ENCODE measurements at regions not wholly inside any gene's neighbourhood (a gene's known extent, or its start where the extent isn't known, plus 50 kb on each side); places are given as distances from the start of the nearest gene placed in this dataset.
"Not testable (repeated sequence)": the region's sequence is repeated elsewhere in the genome, so short reads cannot be mapped to it uniquely, and the experiment has no call there.

GRCh38 chr20:63145156-63145555 lies 70.8 kb downstream of the YTHDF1 start:
- DNase-seq = no peak

- DNase-seq = no peak
These were observed 73.0 kb downstream of the YTHDF1 start for GRCh38 chr20:63142933-63143332.

GRCh38 chr20:63141531-63141930 lies 74.4 kb downstream of the YTHDF1 start:
- DNase-seq = no peak

GRCh38 chr20:63140514-63141433 lies 75.2 kb downstream of the YTHDF1 start:
- no peak for DNase-seq

GRCh38 chr20:63139837-63140236 lies 76.1 kb downstream of the YTHDF1 start:
- DNase-seq = no peak

GRCh38 chr20:63139356-63139755 lies 76.6 kb downstream of the YTHDF1 start:
- no peak for DNase-seq

GRCh38 chr20:63138855-63139341 lies 77.0 kb downstream of the YTHDF1 start:
- no peak for DNase-seq

- no peak for DNase-seq
These were observed 78.0 kb downstream of the YTHDF1 start for GRCh38 chr20:63137851-63138415.

GRCh38 chr20:63136296-63136695 lies 79.6 kb downstream of the YTHDF1 start:
- DNase-seq = no peak

GRCh38 chr20:63135411-63135810 lies 80.5 kb downstream of the YTHDF1 start:
- DNase-seq = no peak

- not testable (repeated sequence) for DNase-seq
These were observed 81.1 kb downstream of the YTHDF1 start for GRCh38 chr20:63134711-63135361.

GRCh38 chr20:63134201-63134612 lies 81.7 kb downstream of the YTHDF1 start:
- DNase-seq = no peak

- DNase-seq = no peak
These were observed 82.3 kb downstream of the YTHDF1 start for GRCh38 chr20:63133481-63134091.

GRCh38 chr20:63132715-63133471 lies 83.0 kb downstream of the YTHDF1 start:
- no peak for DNase-seq

GRCh38 chr20:63132131-63132714 lies 83.7 kb downstream of the YTHDF1 start:
- DNase-seq = no peak

GRCh38 chr20:63130658-63131577 lies 85.0 kb downstream of the YTHDF1 start:
- DNase-seq = no peak

- no peak for DNase-seq
These were observed 85.8 kb downstream of the YTHDF1 start for GRCh38 chr20:63129991-63130657.

- DNase-seq = no peak
These were observed 86.5 kb downstream of the YTHDF1 start for GRCh38 chr20:63129376-63129965.

GRCh38 chr20:63128956-63129355 lies 87.0 kb downstream of the YTHDF1 start:
- no peak for DNase-seq

Data from muscle of arm (tissue), 1 donor.